ENCODE measurements at regions not wholly inside any gene's neighbourhood (a gene's known extent, or its start where the extent isn't known, plus 50 kb on each side); places are given as distances from the start of the nearest gene placed in this dataset.

DNA sequence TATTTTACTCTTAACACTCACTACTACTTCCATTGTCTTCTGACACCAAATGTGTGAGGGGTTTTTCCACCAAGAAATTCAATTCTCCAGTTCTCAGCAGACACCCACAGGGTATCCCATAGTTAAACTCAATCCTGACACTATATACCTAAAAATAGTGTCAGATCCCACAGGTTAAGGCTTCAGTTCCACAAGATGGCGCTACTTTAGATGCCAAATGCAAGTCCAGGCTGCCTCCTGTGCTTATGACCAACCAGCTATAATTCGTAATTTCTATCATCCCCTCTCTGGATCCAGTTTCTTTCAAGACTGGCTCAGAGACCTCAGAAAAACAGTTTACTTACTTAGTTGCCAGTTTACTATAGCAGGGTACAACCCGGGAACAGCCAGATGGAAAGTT, 1146.2 kb upstream of the SPRY2 start:
- dilution Hi-C loops (cut with HindIII; ENCODE audit: low sequenced_read_pairs, unreplicated experiment): no loop called here
- no peak overlapping the region for H3K27ac ChIP-seq (ENCODE audit: insufficient read depth, low read length)
- H3K4ac ChIP-seq (ENCODE audit: low read depth, low read length): no peak overlapping the region
- no peaks in the 10 kb centered on the region for H3K4me1 ChIP-seq (ENCODE audit: control insufficient read depth, insufficient read depth, low read length)
- H3K18ac ChIP-seq (ENCODE audit: low read depth, low read length): no peak overlapping the region
- in situ Hi-C loops (cut with MboI; ENCODE audit: low sequenced_read_pairs): no loop called here
- H3K56ac ChIP-seq (ENCODE audit: extremely low read depth, insufficient read depth, low read length): no peak overlapping the region
- no peak overlapping the region for H2AK9ac ChIP-seq (replicated peaks; ENCODE audit: low read depth, low read length, poor library complexity)
- no peak overlapping the region for H2BK20ac ChIP-seq (ENCODE audit: low read depth, low read length)
- H4K91ac ChIP-seq (ENCODE audit: insufficient read depth, low read depth, low read length): no peak overlapping the region
- no peak overlapping the region for H2AK5ac ChIP-seq (ENCODE audit: low read depth, low read length)
- H4K20me1 ChIP-seq (ENCODE audit: insufficient read depth, low read length): no peaks in the 10 kb centered on the region
- no peaks in the 10 kb centered on the region for H3K27me3 ChIP-seq (ENCODE audit: control insufficient read depth, insufficient read depth, low read length)
- H3K4me3 ChIP-seq (ENCODE audit: insufficient read depth, low read depth, low read length): no peak overlapping the region
- no peak overlapping the region for H3K14ac ChIP-seq (replicated peaks; ENCODE audit: low read depth, low read length)
- H4K5ac ChIP-seq (ENCODE audit: low read depth, low read length): no peak overlapping the region
- BruUV-seq (replicated peaks): no TSS peak
- no peak overlapping the region for H4K8ac ChIP-seq (ENCODE audit: low read depth in 2 of 2, low read length in 2 of 2)
- no CpG with 5 or more reads among the region's 3 CpGs for WGBS, 2 experiments (ENCODE audit: extremely low coverage in 2 of 2, insufficient read length in 1 of 2)
- H3K36me3 ChIP-seq (ENCODE audit: control insufficient read depth, insufficient read depth, low read length): no peaks in the 10 kb centered on the region
- intact Hi-C loops (cut with micrococcal nuclease): no loop called here
- H2BK120ac ChIP-seq (ENCODE audit: low read depth, low read length): no peak overlapping the region
- H3K9me3 ChIP-seq (ENCODE audit: control insufficient read depth, insufficient read depth, low read length): peaks cover 2% of the 10 kb centered on the region; the same call in 1 of the 2 replicates
- H3K4me2 ChIP-seq (ENCODE audit: low read depth, low read length): no peak overlapping the region
- ATAC-seq (ENCODE audit: low read depth) (no peak), DNase-seq (no peak)
- H2AFZ ChIP-seq (replicated peaks; ENCODE audit: low read length, poor library complexity): no peak overlapping the region
- H3K79me1 ChIP-seq (ENCODE audit: low read depth in 1 of 2, low read length in 2 of 2): no peaks in the 10 kb centered on the region
- H2BK15ac ChIP-seq (ENCODE audit: low read depth, low read length): no peak overlapping the region
- H2BK5ac ChIP-seq (ENCODE audit: low read depth, low read length, poor library complexity, severe bottlenecking): no peak overlapping the region
- no peak for TF ChIP-seq NFE2L2 (IDR thresholded peaks at IDR 0.05; ENCODE audit: low read depth, low read length)
- TF ChIP-seq CHD1 (IDR thresholded peaks at IDR 0.05; ENCODE audit: low read depth, low read length): no peak
- TF ChIP-seq POLR2A (IDR thresholded peaks at IDR 0.05; ENCODE audit: low read depth, low read length): no peak
- TF ChIP-seq RFX5 (IDR thresholded peaks at IDR 0.05; ENCODE audit: low read depth, low read length): no peak
- TF ChIP-seq BHLHE40 (IDR thresholded peaks at IDR 0.05; ENCODE audit: low read depth, low read length): no peak
- no peaks in the 10 kb centered on the region for H3K9me1 ChIP-seq (ENCODE audit: insufficient read depth, low read length)
- H3K9ac ChIP-seq (ENCODE audit: low read depth, low read length): no peak overlapping the region
- no peak overlapping the region for H3K23ac ChIP-seq (ENCODE audit: low read depth, low read length)
- CTCF ChIA-PET: no interaction called here
- POLR2A ChIA-PET (ENCODE audit: unreplicated experiment): no interaction called here

Measured in IMR-90 (cell line).